Middle frontal gyrus (tissue), 1 donor: ENCODE measurements at regions not wholly inside any gene's neighbourhood (a gene's known extent, or its start where the extent isn't known, plus 50 kb on each side); places are given as distances from the start of the nearest gene placed in this dataset.
"Not testable (repeated sequence)": the region's sequence is repeated elsewhere in the genome, so short reads cannot be mapped to it uniquely, and the experiment has no call there.

ENCODE experiments used
- DNase-seq: peaks from one replicate; pipeline ENCODE4 v3.0.0-alpha.2; 2015; ENCODE audit warnings: low spot score; ENCODE audit errors: extremely low spot score

GRCh38 chr5:66348387-66349125, 204.5 kb downstream of the SREK1 start:
- DNase-seq, result no peak

DNA sequence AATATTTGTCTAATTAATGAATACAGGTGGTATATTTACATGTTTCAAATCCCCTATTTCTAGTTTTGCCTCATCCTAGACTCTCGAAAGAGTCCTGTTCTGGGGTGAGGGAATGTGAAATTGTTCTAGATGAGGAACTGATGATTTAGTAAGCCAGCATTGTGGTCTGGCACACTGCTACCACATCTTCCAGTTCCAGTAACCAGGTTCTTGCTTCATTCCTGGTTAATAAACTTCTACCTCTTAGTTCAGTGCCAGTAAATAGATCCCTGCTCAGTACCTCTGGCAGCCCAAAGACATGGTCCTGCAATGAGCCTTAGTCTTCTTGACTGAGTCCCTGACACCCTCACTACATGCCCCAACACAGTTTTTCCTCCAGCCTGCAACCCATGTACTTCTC, 207.7 kb downstream of the SREK1 start:
- no peak for DNase-seq

DNA sequence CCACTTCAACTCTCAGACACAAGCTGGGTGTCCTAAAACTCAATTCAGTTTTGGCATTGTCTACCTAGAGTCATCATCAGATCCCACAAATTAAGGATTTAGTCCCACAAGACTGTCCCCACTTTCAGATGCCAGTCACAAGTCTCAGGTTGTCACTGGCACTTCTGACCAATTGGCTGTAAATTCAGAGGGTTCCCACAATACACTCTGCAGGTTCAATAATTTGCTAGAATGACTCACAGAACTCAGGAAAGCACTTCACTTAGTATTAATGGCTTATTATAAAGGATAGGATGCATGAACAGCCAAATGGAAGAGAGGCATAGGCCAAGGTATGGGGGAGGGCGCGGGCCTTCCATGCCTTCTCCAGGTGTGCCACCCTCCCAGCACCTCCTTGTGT, 209.1 kb downstream of the SREK1 start:
- DNase-seq, result no peak

DNA sequence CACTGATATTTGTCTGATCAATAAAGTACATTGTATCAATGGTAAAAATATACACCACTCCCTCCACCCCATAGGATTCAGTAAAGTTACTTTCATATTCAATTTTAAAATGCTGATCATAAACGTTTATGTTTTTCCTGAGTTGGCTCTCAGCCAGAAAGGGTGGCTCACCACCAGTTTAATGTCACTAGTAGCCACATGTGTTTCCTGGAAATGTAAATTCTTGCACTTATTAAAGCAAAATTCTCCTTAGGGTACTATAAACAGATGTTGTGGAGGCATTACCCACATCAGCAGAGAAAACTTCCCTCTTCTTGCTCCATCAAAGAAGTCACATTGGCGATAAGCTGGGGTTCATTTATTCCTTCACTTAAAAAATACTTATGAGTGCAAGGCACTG, 210.3 kb downstream of the SREK1 start:
- no peak for DNase-seq

GRCh38 chr5:66356011-66356565, 212.0 kb downstream of the SREK1 start:
- DNase-seq, result no peak

DNA sequence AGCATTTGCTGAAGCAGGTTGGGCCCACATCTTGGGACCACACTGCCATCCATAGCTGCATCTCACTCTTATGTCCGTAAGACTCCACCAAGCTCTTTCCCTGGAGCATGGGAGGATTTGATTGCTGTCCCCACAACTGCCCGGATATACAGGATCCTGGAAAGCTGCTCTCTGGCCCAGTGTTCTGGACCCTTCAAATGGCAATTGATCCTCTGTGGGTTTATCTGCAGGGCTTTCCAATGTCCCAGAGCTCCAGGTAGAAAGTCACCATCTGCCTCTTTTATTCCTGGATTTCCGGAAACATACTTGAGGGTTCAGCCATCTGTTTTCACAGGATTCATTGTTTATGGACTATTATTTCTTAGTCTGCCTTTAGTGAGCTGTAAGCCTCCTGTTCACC, 214.6 kb downstream of the SREK1 start:
- no peak for DNase-seq

- no peak for DNase-seq
Measured at GRCh38 chr5:66361070-66361469, 217.0 kb downstream of the SREK1 start.

DNA sequence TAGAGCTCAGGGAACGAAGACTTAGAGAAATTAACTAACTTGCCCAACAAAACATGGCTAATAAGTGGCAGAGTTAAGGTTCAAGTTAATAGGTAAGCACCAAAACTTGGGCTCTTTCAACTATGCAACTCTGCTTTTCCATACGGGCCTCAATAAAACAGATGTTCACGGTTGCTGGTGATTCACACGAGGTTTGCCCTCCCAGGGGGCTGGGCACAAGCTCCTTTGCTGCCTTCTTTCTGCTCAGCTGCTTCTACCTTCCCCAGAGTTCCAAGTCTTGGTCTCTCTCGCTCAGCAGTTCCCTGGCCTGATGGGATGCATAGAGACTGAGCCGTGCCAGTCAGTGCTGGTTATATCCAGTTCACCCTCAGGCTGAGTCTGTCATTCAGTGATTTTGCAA, 217.9 kb downstream of the SREK1 start:
- no peak for DNase-seq

GRCh38 chr5:66362687-66363086, 218.6 kb downstream of the SREK1 start:
- DNase-seq, result no peak

DNA sequence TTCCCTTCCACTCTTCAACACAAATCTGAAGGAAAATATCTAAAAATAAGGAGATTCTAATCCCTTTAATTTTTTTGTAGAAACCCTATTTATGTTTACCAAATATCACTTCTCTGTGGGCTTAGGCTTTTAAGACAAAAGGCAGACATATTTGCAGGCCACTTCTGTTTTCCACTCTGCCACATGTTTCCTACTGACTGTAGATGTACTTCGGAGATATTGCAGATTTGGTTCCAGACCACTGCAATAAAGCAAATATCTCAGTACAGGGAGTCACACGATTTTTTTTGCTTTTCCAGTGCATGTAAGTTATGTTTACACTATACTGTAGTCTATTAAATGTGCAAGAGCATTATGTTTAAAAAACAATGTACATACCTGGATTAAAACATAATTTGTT, 219.0 kb downstream of the SREK1 start:
- no peak for DNase-seq

- no peak for DNase-seq
Measured at GRCh38 chr5:66364186-66364585, 220.1 kb downstream of the SREK1 start.

GRCh38 chr5:66365981-66366380, 221.9 kb downstream of the SREK1 start:
- DNase-seq, result no peak

DNA sequence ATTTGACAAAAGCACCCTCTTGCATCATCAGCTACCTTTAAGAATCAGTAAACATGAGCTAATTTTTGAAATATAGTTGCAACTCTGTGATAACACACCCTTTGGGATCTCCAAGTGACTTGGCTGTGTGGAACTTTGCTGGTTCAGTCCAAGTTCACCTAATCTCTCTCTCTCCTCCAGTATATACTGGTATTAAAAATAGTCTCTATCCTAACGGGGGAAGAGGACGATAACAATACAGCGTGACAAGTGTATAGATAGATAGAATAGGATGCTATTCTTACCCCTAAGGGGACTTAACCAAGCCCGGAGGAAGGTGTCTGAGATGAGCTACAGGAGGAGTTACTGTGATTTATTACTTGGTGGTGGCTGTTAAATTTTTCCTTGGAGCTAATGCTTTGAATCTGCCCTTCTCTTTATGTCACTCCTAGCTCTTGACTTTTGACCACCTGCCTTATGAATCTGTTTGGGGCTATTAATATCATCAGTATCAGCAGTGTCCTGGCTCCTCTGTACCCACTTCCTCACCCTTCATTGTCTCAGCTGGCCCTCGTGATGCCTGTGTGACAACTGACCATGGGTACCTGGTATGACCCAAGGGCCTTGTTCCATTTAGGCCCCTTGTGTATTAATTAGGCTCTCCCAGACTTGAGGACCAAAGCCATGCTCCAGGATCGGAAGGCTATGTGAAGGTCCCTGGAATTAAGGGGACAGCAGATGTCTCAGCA, 223.9 kb downstream of the SREK1 start:
- DNase-seq, result no peak

- no peak for DNase-seq
Measured at GRCh38 chr5:66368811-66369210, 224.7 kb downstream of the SREK1 start.

- no peak for DNase-seq
Measured at GRCh38 chr5:66377747-66378146, 218.4 kb upstream of the MAST4 start.

- DNase-seq, result no peak
Measured at GRCh38 chr5:66378407-66378806, 217.8 kb upstream of the MAST4 start.

- DNase-seq, result no peak
Measured at GRCh38 chr5:66382152-66382551, 214.0 kb upstream of the MAST4 start.

DNA sequence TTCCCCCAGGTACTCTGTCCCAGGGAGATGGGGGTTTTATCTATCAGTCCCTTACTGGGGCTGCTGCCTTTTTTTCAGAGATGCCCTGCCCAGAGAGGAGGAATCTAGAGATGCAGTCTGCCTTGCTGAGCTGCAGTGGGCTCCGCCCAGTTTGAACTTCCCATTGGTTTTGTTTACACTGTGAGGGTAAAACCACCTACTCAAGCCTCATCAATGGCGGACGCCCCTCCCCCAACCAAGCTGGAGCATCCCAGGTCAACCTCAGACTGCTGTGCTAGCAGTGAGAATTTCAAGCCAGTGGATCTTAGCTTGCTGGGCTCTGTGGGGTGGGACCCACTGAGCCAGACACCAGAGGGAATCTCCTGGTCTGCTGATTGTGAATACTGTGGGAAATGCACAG, 191.0 kb upstream of the MAST4 start:
- not testable (repeated sequence) for DNase-seq

DNA sequence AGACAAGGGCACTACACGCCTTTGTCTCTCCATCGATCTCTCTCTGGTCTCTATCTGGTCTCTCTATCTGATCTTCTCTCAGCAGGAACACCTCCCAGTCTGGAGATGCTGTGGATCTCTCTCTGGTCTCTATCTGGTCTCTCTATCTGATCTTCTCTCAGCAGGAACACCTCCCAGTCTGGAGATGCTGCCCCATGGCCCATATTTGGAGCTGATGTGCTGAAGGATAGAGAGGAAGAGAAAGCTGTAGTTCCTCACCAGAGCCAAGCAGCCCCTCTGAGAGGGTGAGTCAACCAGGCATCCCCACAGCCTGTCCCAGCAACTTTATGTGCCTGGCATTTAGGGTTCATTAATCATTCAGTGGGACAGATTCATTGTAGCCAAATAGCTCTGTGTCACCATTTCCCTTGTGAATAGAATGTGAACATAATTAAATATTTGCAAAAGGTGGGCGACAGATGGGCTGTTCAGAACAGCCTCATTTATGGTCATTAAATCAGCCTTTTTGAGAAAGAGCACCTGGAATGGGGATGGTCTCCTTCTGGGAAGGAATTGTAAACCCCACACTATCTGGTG, 189.3 kb upstream of the MAST4 start:
- no peak for DNase-seq

- no peak for DNase-seq
Measured at GRCh38 chr5:66407765-66408164, 188.4 kb upstream of the MAST4 start.

DNA sequence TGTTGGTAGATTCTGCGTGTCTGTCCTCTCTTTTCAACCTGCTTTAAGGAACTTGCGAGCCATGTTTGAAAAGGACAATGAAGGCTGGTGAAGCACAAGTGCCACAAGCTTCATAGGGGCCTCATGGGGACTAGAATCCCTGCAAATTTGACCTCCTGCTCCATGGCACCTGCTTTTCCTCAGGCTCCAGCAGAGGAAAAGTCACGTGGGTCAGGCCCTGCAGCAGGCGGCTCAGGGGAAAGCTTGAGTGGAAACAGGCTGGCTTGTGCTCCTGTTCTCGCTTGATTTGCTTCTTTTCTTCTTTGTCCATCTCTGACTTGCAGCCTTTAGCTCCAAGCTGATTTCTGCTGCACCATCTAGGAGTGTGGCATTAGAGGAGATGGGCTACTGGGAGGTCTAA, 187.6 kb upstream of the MAST4 start:
- no peak for DNase-seq

DNA sequence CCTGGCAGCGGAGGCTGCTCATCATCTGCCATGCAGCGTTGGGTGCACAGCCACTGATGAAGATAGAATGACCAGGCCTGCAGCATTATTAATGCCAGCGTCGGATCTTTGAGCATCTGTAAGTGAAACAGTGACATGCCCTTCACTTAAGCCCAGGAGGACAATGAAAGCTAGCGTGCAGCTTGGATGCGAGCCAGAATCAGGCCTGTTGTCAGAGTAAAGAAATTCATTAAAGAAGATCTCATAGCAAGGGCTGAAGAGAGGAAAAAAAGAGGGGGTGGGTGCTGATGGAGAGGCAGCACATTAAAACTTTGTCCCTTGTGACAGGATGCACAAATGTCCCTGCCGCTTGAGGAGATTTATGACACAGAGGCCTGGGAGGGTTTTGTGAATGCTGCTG, 186.1 kb upstream of the MAST4 start:
- no peak for DNase-seq
